Tibial artery (tissue), 4 donors: ENCODE measurements at regions not wholly inside any gene's neighbourhood (a gene's known extent, or its start where the extent isn't known, plus 50 kb on each side); places are given as distances from the start of the nearest gene placed in this dataset.

Source experiments
- DNase-seq, 2 donors: peaks; one replicate each; pipeline ENCODE4 v3.0.0-alpha.2; 2019
- H3K27ac ChIP-seq, 2 donors: fragments of 200-600 bp; sonication (generic) in 1 of 2; 1 replicate in 1 of 2; 2 replicates in 1 of 2; pipeline ENCODE4 v1.5.1; 2018 to 2019; ENCODE audit warnings: mild to moderate bottlenecking in 1 of 2
- H3K27me3 ChIP-seq, 2 donors: fragments of 200-600 bp; sonication (generic) in 1 of 2; one replicate each; pipeline versions ENCODE4 v1.5.1 to v1.6.0; 2016 to 2019
- H3K36me3 ChIP-seq, 3 donors: fragments of 200-600 bp; sonication (generic) in 2 of 3; one replicate each; pipeline ENCODE4 v1.5.1; 2016 to 2019; ENCODE audit warnings: mild to moderate bottlenecking in 2 of 3
- H3K4me1 ChIP-seq, 4 donors: fragments of 200-600 bp; sonication (generic) in 2 of 4; 1 replicate in 3 of 4; 2 replicates in 1 of 4; pipeline ENCODE4 v1.5.1; 2016 to 2019
- H3K4me3 ChIP-seq, 2 donors: fragments of 200-600 bp; sonication (generic) in 1 of 2; 1 replicate in 1 of 2; 2 replicates in 1 of 2; pipeline ENCODE4 v1.5.1; 2018 to 2019; ENCODE audit warnings: mild to moderate bottlenecking in 2 of 2
- H3K9me3 ChIP-seq, 3 donors: fragments of 200-600 bp; sonication (generic) in 1 of 3; one replicate each; pipeline ENCODE4 v1.5.1; 2016 to 2019
- CTCF ChIP-seq, 2 experiments: fragments of 200-600 bp in 1 of 2; fragments of 450-650 bp in 1 of 2; IDR thresholded peaks; one replicate each; pipeline ENCODE4 v1.5.1; 2017 to 2019; ENCODE audit warnings: antibody characterized with exemption in 2 of 2, mild to moderate bottlenecking in 1 of 2, moderate library complexity in 1 of 2
- intact Hi-C: fragments of 100-400 bp; cut with DNase I; formaldehyde crosslinking; loops from one replicate; pipeline ENCODE4 v1.15.0; 2023; ENCODE audit warnings: low total_unique reads

DNA sequence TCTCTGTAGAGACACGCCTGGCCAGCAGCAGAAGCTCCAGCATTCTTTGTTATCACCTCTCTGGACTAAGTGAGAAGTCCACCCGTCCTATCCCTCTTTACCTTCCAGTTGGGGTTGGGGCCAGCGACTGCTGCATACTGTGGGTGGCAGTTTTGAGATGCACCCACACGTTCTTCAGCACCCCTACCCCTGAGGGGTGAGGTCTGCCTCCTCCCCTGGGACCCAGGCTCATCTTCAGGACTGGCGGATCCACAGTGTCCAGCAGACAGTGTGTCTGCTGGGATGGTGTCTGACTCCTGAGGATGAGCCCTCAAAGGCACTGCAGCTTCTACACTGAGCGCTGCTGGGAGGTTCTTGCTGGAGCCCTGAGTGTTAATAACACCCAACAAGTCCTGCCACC is 78.8 kb downstream of the GADD45G start:
- no peak overlapping the region for H3K4me3 ChIP-seq
- intact Hi-C loops: loop anchor here (5.0 kb wide), 2 partner anchors 76 to 366 kb away; partner anchors contain the start of genes GADD45G and SECISBP2
- no peak for DNase-seq
- TF ChIP-seq CTCF (IDR thresholded peaks at IDR 0.05): no peak
- H3K4me1 ChIP-seq: peaks cover 0 to 35% (median 23%) of the 10 kb centered on the region in 4 donors
- H3K27me3 ChIP-seq: no peaks in the 10 kb centered on the region
- no peaks in the 10 kb centered on the region for H3K9me3 ChIP-seq
- no peaks in the 10 kb centered on the region for H3K36me3 ChIP-seq
- H3K27ac ChIP-seq: peak overlapping the region; percentile 82 to 86

DNA sequence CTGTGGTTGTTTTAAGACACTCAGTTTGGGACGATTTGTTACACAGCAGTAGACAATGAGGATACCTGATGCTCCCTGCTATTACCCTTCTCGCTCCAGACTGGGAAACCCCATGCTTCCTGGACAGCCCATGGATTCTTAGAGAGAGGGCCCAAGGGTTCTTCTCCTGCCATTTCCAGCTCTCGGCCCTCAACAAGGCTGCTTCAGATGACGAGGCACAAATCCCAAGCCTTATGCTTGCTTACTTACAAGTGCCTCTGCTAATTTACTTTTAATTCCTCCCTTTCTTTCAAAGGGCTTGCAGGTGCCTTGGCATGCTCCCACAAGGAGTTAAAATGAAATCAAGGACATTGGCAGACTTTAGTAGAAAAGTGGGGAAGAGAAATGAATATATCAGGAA is 79.4 kb downstream of the GADD45G start:
- DNase-seq: no peak
- no peak for TF ChIP-seq CTCF (IDR thresholded peaks at IDR 0.05)
- Histone ChIP-seq H3K4me3 (no peak overlapping the region), H3K27me3 (no peaks in the 10 kb centered on the region), H3K27ac (peak overlapping the region; percentile 82 to 86), H3K9me3 (no peaks in the 10 kb centered on the region), H3K36me3 (no peaks in the 10 kb centered on the region), H3K4me1 (peaks cover 0 to 35% (median 23%) of the 10 kb centered on the region in 4 donors)
- intact Hi-C loops: loop anchor here (5.0 kb wide), 2 partner anchors 77 to 367 kb away; partner anchors contain the start of genes GADD45G and SECISBP2

DNA sequence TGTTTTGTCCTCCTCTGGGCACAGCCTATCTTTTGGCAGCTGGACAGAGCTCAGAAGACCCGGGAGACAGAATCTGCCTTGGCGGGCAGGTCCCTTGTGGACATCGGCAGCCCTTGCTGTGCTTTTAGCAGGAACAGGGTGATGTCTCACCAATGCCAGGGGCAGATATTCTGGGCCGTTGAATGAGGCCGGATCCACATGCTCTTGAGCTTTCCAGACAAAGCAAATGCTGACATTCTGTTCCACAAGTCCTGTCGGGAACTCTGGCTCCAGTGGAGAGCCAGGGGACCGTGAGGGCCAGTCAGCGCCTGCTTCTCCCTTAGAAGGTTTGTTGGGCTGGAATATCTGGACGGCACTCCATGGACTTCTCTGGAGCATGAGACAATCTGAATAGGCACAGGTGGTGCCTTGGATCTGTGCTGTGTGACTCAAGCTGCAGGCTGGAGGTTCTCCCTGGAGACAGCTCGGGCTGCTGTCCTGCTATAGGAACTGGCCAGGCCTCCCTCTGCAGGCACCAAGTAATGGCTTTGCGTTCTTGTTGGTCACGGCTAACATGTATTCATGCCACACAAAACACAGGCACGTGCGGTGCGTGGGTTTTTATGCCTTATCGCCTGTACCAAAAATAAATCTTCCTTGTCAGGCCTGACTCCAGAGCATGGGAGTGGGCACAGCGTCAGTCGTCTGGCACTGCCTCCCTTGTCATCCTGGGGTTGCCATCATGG is 80.3 kb downstream of the GADD45G start:
- TF ChIP-seq CTCF (IDR thresholded peaks at IDR 0.05): peak; percentile 20 to 53
- intact Hi-C loops: loop anchor here (5.0 kb wide), 2 partner anchors 78 to 368 kb away; partner anchors contain the start of genes GADD45G and SECISBP2
- H3K4me3 ChIP-seq: no peak overlapping the region

DNA sequence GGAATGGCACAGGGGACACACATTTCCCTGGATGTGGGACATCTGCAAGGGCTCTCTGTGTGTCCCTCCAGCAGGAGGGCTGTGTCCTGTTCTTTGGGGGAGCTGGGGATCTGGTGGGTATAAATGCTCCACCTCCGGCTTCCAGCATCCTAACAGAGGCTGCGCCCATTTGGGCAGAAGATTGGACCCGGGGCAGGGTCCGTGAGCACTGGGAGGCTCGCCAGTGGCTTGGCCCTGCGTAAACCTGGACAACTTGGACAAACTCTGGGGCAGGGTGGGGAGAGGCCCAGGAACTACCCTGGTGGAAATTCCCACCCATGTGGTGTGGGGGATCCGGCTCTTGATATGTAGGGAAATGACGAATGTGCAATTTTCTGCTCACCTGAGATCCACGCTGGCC is 80.9 kb downstream of the GADD45G start:
- no peak for TF ChIP-seq CTCF (IDR thresholded peaks at IDR 0.05)
- H3K9me3 ChIP-seq: no peaks in the 10 kb centered on the region
- no peak for DNase-seq

More for the DNA sequence above, 80.3 kb downstream of the GADD45G start:
- H3K27ac ChIP-seq: peak overlapping the region; percentile 82 to 86
- H3K4me1 ChIP-seq: peaks cover 0 to 35% (median 23%) of the 10 kb centered on the region in 4 donors
- DNase-seq: peak; percentile 78 to 96
- H3K36me3 ChIP-seq: no peaks in the 10 kb centered on the region
- H3K27me3 ChIP-seq: no peaks in the 10 kb centered on the region
- H3K9me3 ChIP-seq: no peaks in the 10 kb centered on the region

DNA sequence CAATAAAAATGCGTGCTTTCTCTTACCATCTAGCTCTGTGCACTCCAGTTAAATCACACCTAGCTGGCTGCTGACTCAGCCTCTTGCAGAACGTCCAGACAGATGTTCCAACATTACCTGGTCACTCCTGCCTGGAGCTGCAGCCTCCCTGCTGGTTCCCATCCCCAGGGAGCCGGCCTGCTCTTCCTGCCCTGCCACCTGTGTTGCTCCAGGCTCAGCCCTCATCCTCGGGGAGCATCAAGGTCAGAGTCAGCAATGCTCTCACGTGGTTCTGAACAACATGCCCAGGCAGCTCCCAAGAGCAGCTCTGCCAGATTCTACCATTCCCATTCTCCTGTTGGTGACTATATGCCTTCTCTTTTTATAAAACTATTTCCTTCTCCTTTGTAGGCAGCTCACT is 81.3 kb downstream of the GADD45G start:
- Histone ChIP-seq H3K9me3 (no peaks in the 10 kb centered on the region), H3K4me3 (no peak overlapping the region), H3K36me3 (no peaks in the 10 kb centered on the region), H3K4me1 (peaks cover 0 to 35% (median 23%) of the 10 kb centered on the region in 4 donors), H3K27ac (peak overlapping the region; percentile 82 to 86), H3K27me3 (no peaks in the 10 kb centered on the region)
- intact Hi-C loops: no loop called here
- no peak for DNase-seq
- no peak for TF ChIP-seq CTCF (IDR thresholded peaks at IDR 0.05)

More for the DNA sequence above, 80.9 kb downstream of the GADD45G start:
- Histone ChIP-seq H3K4me1 (peaks cover 0 to 35% (median 23%) of the 10 kb centered on the region in 4 donors), H3K36me3 (no peaks in the 10 kb centered on the region), H3K4me3 (no peak overlapping the region), H3K27me3 (no peaks in the 10 kb centered on the region), H3K27ac (peak overlapping the region; percentile 82 to 86)
- intact Hi-C loops: no loop called here
